COR-L47 (cell line): ENCODE measurements at regions not wholly inside any gene's neighbourhood (a gene's known extent, or its start where the extent isn't known, plus 50 kb on each side); places are given as distances from the start of the nearest gene placed in this dataset.
"Not testable (repeated sequence)": the region's sequence is repeated elsewhere in the genome, so short reads cannot be mapped to it uniquely, and the experiment has no call there.

ENCODE experiments used
- DNase-seq: peaks from one replicate; lab custom pipeline; 2025; lab: John Stamatoyannopoulos, UW

DNA sequence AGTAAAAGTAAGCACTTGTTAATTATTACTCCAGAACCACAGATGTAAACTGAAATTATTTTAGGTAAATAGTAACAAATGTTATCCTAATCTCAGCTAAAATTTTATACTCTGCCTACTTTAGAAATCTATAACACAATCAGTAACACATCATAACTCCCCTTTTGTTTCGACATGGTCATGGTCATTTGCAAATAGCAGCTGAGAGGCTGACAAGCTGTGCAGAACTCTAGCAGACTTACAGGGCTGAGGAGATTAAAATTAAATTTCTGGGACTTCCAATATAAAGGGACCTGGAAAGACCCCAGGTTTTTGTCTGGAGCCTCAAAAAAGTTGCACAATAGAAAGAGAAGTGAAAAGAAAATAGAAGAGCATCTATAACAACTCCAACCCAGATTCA is 88.8 kb downstream of the PRL start:
- no peak for DNase-seq

DNA sequence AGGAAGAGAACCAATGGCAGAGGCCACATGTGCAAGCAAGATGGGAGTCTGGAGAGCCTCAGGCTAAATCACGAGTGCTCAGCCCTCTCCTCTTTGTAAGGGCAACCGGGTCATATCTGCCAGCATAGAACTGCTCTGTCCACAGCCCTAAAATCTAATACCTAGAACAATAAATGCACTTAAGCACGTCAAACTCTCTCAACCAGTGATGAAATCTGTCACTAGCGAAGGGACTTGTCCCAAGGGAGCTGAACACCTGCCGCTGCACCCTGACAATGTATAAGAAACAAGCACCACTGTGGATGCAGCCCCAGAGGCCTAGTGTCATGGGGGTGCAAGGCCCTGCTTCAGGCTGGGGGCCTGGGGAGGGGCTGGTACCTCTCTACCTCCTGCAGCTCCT is 82.5 kb downstream of the PRL start:
- DNase-seq, result no peak

DNA sequence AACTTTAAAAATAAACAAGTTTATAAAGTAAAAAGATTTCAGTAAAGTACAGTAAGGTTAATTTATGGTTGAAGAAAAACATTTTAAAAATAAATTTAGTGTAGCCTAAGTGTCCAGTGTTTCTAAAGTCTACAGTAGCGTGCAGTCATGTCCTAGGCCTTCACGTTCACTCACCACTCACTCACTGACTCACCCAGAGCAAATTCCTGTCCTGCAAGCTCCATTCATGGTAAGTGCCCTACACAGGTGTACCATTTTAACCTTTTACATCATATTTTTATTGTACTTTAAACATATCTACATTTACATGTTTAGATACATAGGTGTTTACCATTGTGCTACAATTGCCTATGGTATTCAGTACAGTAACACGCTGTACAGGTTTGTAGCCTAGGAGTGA is 81.4 kb downstream of the PRL start:
- DNase-seq, result not testable (repeated sequence)

DNA sequence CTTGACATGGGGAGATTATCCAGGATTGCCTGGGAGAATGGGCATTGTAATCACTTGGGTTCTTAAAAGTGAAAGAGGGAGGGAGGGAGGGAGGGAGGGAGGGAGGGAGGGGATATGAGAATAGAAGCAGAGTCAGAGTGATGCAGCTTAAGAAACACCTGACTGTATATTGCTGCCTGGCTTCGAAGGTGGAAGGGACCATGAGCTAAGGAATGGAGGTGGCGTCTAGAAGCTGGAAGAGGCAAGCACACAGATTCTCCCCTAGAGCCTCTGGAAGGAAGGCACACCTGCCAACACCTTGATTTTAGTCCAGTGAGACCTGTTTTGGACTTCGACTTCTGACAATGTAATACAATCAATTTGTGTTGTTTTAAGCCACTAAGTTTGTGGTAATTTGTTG is 78.4 kb downstream of the PRL start:
- DNase-seq, result no peak

DNA sequence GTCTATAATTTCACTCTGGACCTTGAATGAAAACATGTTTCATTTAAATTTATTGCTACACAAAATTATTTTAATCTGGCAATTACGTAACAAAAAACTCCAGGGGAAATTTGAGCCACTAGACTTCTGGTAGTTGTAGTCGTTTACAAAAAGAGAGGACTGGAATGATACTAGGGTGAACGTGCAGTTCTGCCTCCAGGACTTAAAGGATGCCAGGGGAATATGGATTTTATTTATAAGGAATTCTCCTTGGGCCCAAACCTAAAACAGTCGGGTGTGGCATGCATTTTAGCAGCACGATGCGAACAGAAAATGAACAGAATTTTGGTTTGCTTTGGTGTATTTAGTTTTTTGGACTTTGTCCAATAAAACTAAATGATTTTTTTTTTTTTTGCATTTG is 76.9 kb downstream of the PRL start:
- DNase-seq, result no peak

DNA sequence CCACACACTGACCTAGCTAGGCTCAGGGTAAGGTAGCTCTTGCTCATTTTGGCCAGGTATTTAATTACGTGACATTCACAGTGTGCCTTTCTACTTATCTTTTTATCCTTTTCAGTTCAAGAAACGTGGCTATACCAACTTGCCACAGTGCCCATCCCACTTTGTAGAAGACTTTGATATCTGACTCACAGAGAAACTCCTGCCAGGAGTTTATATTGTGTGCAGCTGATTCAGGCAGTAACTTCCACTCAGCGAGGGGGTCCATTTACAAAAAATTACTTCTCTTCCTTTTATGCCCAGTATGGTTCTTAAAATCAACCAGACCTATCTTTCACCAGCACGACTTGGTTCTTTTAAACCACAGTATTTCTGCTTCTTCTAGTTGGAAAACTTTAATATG is 75.6 kb downstream of the PRL start:
- DNase-seq, result no peak

DNA sequence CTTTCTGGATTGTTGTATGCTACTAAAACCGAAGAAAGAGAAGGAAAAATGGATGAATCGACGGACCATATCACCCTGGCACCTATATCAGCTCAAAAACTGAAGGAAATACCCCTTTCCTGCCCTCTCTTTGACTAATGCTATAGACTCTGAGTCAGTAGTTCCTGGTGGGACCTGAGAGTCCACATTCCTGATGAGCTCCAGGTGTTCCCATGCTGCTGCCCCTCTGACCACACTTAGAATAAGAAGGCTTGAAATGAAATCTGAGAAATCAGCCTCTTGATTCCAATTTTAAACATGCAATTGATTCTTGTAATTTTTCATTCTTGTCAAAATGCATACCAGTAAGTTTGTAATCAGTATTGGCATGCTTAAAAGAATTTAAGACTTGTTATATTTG is 75.2 kb downstream of the PRL start:
- no peak for DNase-seq

DNA sequence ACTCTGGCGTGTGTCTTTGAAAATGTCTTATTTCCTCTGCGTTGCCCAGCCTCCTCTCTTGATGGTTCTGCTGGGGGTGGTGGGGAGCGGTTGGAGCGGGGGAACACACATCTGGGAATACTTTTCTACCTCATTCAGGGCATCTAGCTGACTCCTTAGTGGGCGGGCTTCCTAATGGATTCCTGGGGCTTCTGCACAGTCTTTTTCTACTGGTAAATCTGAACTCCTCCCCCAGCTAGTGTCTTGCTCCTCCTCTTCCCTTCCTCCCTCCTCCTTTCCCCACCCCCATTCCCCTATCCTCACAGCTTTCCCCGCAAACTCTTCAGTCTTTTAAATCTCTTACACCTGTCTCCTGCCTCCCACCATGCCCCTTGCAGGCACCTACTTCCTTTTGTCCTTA is 74.4 kb downstream of the PRL start:
- no peak for DNase-seq

DNA sequence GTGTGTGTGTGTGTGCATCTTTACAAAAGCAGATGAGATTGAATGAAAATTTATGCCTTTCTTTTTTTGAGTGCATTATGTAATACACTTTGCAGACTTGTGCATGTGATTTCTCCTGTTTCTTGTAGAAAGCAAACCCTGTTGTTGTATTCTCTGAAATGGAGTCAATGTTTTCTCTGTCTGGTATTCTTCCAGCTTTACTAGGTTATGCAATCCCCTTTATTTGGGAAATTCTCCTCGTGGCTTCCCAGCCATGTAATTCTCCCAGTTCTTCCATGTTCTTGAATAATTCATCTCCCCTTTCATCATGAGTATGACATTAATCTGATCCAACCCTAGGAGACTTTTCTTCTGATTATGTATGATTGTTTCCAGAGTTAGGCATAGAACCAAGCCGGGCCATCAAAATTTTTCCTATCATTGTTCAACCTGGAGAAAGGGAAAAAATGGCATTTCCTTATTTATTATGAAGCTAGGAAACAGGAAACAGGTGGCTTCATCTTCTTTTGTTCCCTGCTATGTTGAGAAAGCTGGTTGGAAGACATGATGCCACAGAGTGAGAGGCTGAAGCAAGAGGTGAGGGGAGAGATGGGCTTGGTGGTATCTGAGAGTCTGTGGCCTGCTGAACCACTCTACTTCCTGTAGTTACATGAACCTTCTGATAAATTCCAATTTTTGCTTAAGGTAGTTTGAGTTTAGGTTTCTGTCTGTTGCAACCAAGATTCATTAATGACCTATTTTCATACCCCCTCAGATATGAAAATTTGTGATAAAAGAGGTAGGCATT is 68.8 kb downstream of the PRL start:
- DNase-seq, result no peak

DNA sequence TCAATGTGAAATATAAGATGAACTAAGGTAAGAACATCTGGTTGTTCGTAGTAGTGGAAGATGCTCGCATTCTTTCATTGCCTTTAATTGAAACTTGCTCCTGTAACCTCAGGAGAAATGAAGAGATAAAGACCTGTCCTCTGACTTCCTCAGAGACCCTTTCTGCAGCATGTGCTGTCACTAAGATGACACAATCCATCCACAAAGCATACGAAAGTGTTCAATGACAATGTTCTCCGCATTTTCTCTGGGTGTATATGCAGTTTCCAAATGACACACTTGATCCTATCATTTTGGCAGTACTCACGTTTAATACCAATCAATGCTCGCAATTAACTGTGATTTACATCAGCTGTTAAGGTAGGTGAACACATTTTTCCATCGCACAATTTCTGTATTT is 65.8 kb downstream of the PRL start:
- DNase-seq, result no peak

DNA sequence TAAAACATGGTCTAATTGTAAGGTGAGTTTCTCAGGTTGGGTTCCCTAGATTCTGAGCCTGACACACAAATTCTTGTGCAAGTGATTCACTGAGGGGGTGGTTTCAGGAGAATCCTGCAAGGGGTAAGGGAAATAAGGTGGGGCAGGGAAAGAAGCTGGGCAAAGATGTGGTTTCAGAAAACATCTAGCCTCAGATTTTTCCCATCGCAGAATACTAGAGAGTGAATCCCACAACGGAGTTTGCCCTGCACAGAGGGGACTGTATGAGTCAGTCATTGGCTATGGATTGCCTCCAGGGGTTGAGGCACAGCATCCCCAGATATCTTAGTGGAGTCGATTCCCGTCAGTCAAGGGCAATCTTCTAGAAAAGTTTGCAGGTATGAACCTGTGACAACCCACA is 65.2 kb downstream of the PRL start:
- no peak for DNase-seq

DNA sequence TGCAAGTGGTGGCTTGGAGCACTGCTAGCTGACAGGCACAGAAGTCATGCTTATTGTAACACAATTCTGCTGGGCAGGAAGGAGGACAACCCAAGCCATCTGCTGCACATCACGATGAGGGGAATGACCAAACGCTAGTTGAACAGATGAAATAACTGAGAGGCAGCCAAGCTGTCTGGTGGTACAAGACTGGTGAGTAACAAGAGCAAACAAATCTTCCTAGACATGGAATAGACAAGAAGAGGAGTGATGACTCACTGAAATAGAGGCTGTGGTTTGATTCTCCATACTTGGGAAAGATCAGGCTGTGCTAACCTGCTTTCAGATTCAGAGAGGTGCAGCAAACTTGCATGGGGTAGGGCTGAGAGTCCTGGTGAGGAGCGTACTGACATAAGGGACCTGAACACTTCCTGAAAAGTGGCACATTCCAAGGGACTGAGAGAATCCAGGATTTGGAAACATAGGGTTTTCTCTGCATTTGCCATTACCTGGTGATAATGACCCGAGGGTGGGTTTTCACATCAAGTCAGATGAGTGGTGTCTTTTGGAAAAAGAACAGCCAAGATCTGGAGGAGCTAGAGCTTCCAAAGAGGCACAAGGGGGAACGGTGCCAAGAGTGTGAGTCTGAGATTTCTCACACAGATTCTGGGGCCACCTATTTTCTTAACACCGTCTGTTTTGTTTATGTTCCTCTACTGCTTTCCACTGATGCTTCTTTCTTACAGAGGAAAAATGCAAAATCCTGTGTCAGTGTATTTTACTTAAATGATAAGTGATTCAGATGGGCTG is 60.0 kb downstream of the PRL start:
- DNase-seq, result no peak
